NT2/D1 (cell line): ENCODE measurements at regions not wholly inside any gene's neighbourhood (a gene's known extent, or its start where the extent isn't known, plus 50 kb on each side); places are given as distances from the start of the nearest gene placed in this dataset.
"Not testable (repeated sequence)": the region's sequence is repeated elsewhere in the genome, so short reads cannot be mapped to it uniquely, and the experiment has no call there.

Experiments used
- SUZ12 ChIP-seq: IDR thresholded peaks from 2 replicates; pipeline ENCODE4 v1.6.1; 2011; ENCODE audit not compliant: insufficient read length, insufficient read depth; ENCODE audit errors: extremely low read depth
- ZNF274 ChIP-seq: IDR thresholded peaks from 2 replicates; pipeline ENCODE4 v1.6.1; 2011; ENCODE audit warnings: mild to moderate bottlenecking, low read depth, low read length

DNA sequence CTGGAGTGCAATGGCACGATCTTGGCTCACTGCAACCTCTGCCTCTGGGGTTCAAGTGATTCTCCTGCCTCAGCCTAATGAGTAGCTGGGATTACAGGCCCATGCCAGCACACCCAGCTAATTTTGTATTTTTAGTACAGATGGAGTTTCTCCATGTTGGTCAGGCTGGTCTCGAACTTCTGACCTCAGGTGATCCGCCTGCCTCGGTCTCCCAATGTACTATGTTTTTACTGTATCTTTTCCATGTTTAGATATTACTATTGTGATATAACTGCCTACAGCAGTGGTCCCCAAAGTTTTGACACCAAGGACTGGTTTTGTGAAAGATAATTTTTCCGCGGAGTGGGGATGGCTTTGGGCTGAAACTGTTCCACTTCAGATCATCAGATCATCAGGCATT is 187.0 kb upstream of the TPTE start:
- not testable (repeated sequence) for TF ChIP-seq SUZ12, ZNF274
